ENCODE measurements at regions not wholly inside any gene's neighbourhood (a gene's known extent, or its start where the extent isn't known, plus 50 kb on each side); places are given as distances from the start of the nearest gene placed in this dataset.

DNA sequence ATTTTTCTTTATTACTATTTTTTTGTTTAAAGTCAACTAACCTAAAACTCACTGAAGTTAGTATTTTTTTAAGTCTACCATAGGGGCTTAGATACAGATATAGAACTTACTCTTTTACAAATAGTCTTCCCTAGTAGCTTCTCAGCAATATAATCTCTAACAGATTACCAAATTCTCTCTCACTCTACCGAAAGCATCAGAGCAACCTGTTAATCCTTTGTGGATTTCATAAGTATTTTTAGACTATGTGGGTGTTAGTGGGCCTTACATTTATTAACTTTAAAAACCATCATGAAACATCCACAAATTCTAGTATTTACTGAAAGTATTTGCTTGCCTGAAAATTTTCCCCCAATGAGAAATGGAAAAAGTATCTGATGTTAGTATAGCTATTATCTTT is 84.6 kb upstream of the TFPI start:
- WGBS, 2 experiments (ENCODE audit: insufficient coverage in 1 of 2, insufficient read length in 1 of 2) = no CpG with 5 or more reads among the region's 1 CpG
- TF ChIP-seq, protein P1, sequence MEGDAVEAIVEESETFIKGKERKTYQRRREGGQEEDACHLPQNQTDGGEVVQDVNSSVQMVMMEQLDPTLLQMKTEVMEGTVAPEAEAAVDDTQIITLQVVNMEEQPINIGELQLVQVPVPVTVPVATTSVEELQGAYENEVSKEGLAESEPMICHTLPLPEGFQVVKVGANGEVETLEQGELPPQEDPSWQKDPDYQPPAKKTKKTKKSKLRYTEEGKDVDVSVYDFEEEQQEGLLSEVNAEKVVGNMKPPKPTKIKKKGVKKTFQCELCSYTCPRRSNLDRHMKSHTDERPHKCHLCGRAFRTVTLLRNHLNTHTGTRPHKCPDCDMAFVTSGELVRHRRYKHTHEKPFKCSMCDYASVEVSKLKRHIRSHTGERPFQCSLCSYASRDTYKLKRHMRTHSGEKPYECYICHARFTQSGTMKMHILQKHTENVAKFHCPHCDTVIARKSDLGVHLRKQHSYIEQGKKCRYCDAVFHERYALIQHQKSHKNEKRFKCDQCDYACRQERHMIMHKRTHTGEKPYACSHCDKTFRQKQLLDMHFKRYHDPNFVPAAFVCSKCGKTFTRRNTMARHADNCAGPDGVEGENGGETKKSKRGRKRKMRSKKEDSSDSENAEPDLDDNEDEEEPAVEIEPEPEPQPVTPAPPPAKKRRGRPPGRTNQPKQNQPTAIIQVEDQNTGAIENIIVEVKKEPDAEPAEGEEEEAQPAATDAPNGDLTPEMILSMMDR (conservative IDR thresholded peaks at IDR 0.05) = no peak
- H3K27me3 ChIP-seq (ENCODE audit: control insufficient read depth, insufficient read depth, low read length, poor library complexity, severe bottlenecking) = no peaks in the 10 kb centered on the region
- peaks cover 39% of the 10 kb centered on the region for H3K9me3 Mint-ChIP-seq
- no peak overlapping the region for H3K4me3 Mint-ChIP-seq
- no peaks in the 10 kb centered on the region for H3K4me1 Mint-ChIP-seq
- H3K27ac ChIP-seq (ENCODE audit: low read depth, low read length) = no peak overlapping the region
- no peaks in the 10 kb centered on the region for H3K36me3 ChIP-seq (ENCODE audit: control insufficient read depth, insufficient read depth, low read length)
- H3K9me3 ChIP-seq (ENCODE audit: control insufficient read depth, low read length) = peaks cover 13% of the 10 kb centered on the region
- H3K27ac Mint-ChIP-seq = no peak overlapping the region
- H3K9ac ChIP-seq (ENCODE audit: extremely low read depth, low read length, poor library complexity, severe bottlenecking) = no peak overlapping the region
- H3K36me3 Mint-ChIP-seq (ENCODE audit: low read depth) = peaks cover 21% of the 10 kb centered on the region
- DNase-seq = no peak
- no peak overlapping the region for H3K4me3 ChIP-seq (ENCODE audit: low read length)
- no peaks in the 10 kb centered on the region for H3K27me3 Mint-ChIP-seq (ENCODE audit: insufficient read depth)
- no peaks in the 10 kb centered on the region for H3K4me1 ChIP-seq (ENCODE audit: control insufficient read depth, insufficient read depth, low read length)

- Mint-ChIP-seq H3K4me3 (no peak overlapping the region), H3K4me1 (no peaks in the 10 kb centered on the region)
- WGBS, 2 experiments (ENCODE audit: insufficient coverage in 1 of 2, insufficient read length in 1 of 2) = 80 to 92% methylated on average over 2 to 6 of the region's 6 CpGs
These were observed 86.8 kb upstream of the TFPI start for GRCh38 chr2:187640926-187641510.

GRCh38 chr2:187642498-187642897 is 88.3 kb upstream of the TFPI start:
- H3K9me3 Mint-ChIP-seq = peaks cover 17% of the 10 kb centered on the region
- TF ChIP-seq, protein P1 (conservative IDR thresholded peaks at IDR 0.05) = no peak

More at GRCh38 chr2:187640926-187641510, 86.8 kb upstream of the TFPI start:
- no peaks in the 10 kb centered on the region for H3K4me1 ChIP-seq (ENCODE audit: control insufficient read depth, insufficient read depth, low read length)
- H3K9ac ChIP-seq (ENCODE audit: extremely low read depth, low read length, poor library complexity, severe bottlenecking) = no peak overlapping the region
- peaks cover 8% of the 10 kb centered on the region for H3K9me3 ChIP-seq (ENCODE audit: control insufficient read depth, low read length)
- H3K4me3 ChIP-seq (ENCODE audit: low read length) = no peak overlapping the region
- no peak overlapping the region for H3K27ac ChIP-seq (ENCODE audit: low read depth, low read length)
- peaks cover 13% of the 10 kb centered on the region for H3K36me3 Mint-ChIP-seq (ENCODE audit: low read depth)
- H3K27ac Mint-ChIP-seq = no peak overlapping the region
- no peak for DNase-seq
- H3K36me3 ChIP-seq (ENCODE audit: control insufficient read depth, insufficient read depth, low read length) = no peaks in the 10 kb centered on the region
- no peaks in the 10 kb centered on the region for H3K27me3 Mint-ChIP-seq (ENCODE audit: insufficient read depth)
- TF ChIP-seq, protein P1 (conservative IDR thresholded peaks at IDR 0.05) = no peak
- no peaks in the 10 kb centered on the region for H3K27me3 ChIP-seq (ENCODE audit: control insufficient read depth, insufficient read depth, low read length, poor library complexity, severe bottlenecking)
- H3K9me3 Mint-ChIP-seq = peaks cover 25% of the 10 kb centered on the region

More at GRCh38 chr2:187642498-187642897, 88.3 kb upstream of the TFPI start:
- H3K27ac Mint-ChIP-seq = no peak overlapping the region
- H3K27me3 Mint-ChIP-seq (ENCODE audit: insufficient read depth) = no peaks in the 10 kb centered on the region
- Histone ChIP-seq H3K27me3 (ENCODE audit: control insufficient read depth, insufficient read depth, low read length, poor library complexity, severe bottlenecking) (no peaks in the 10 kb centered on the region), H3K27ac (ENCODE audit: low read depth, low read length) (no peak overlapping the region), H3K9me3 (ENCODE audit: control insufficient read depth, low read length) (peaks cover 8% of the 10 kb centered on the region), H3K4me3 (ENCODE audit: low read length) (no peak overlapping the region), H3K4me1 (ENCODE audit: control insufficient read depth, insufficient read depth, low read length) (no peaks in the 10 kb centered on the region), H3K9ac (ENCODE audit: extremely low read depth, low read length, poor library complexity, severe bottlenecking) (no peak overlapping the region), H3K36me3 (ENCODE audit: control insufficient read depth, insufficient read depth, low read length) (no peaks in the 10 kb centered on the region)
- peaks cover 4% of the 10 kb centered on the region for H3K36me3 Mint-ChIP-seq (ENCODE audit: low read depth)
- H3K4me3 Mint-ChIP-seq = no peak overlapping the region
- whole genome bisulfite sequencing, 2 experiments (ENCODE audit: insufficient coverage in 1 of 2, insufficient read length in 1 of 2) = 92% methylated on average over 2 of the region's 4 CpGs; no CpG with 5 or more reads in 1 of the 2 experiments
- DNase-seq = no peak
- H3K4me1 Mint-ChIP-seq = no peaks in the 10 kb centered on the region

Measured in endodermal cell (in vitro differentiated cells).